ENCODE measurements at regions not wholly inside any gene's neighbourhood (a gene's known extent, or its start where the extent isn't known, plus 50 kb on each side); places are given as distances from the start of the nearest gene placed in this dataset.

- Histone ChIP-seq H3K9me3 (peaks cover 18% of the 10 kb centered on the region), H3K79me2 (ENCODE audit: insufficient read depth) (no peaks in the 10 kb centered on the region), H3K9ac (no peak overlapping the region), H2AFZ (ENCODE audit: low read depth) (no peak overlapping the region), H3F3A (replicated peaks; ENCODE audit: insufficient read depth) (peaks cover 3% of the 10 kb centered on the region), H3K4me2 (no peak overlapping the region), H3K4me1 (ENCODE audit: control insufficient read depth in 1 of 2, insufficient read depth in 2 of 2, low read depth in 1 of 2, low read length in 1 of 2) (no peaks in the 10 kb centered on the region; a peak in 1 of 4 replicates), H3K27ac (ENCODE audit: low read depth in 2 of 2, low read length in 1 of 2) (no peak overlapping the region), H3K4me3 (ENCODE audit: low read depth in 2 of 2, low read length in 1 of 2) (no peak overlapping the region), H4K20me1 (ENCODE audit: insufficient read depth) (no peaks in the 10 kb centered on the region), H3K9me2 (no peaks in the 10 kb centered on the region), H3K36me3 (replicated peaks in 1 of 2; ENCODE audit: control insufficient read depth in 1 of 2, insufficient read depth in 2 of 2, low read length in 1 of 2) (no peaks in the 10 kb centered on the region), H3K27me3 (ENCODE audit: insufficient read depth) (no peaks in the 10 kb centered on the region)
- CTCF ChIA-PET = interaction anchor here (0.6 to 2.3 kb wide), 5 partner anchors 11 to 137 kb away, joined by 3 to 15 read pairs (median 8); no protein-coding TSS in a partner anchor
- DNase-seq = no peak
- POLR2A ChIA-PET = no interaction called here
- WGBS (ENCODE audit: low lambda C conversion rate) = 48% methylated on average over 3 of the region's 10 CpGs
- TF ChIP-seq MEF2A (IDR thresholded peaks at IDR 0.05; ENCODE audit: borderline replicate concordance, low read depth) = no peak
- TF ChIP-seq GABPA (IDR thresholded peaks at IDR 0.05; ENCODE audit: low read depth) = no peak
- no peak for TF ChIP-seq YY1 (IDR thresholded peaks at IDR 0.05; ENCODE audit: low read depth)
- TF ChIP-seq FOXM1 (IDR thresholded peaks at IDR 0.05; ENCODE audit: low read depth) = no peak
- TF ChIP-seq JUND (IDR thresholded peaks at IDR 0.05) = no peak
- no peak for TF ChIP-seq EP300 (IDR thresholded peaks at IDR 0.05; ENCODE audit: borderline replicate concordance in 1 of 2, low read depth in 1 of 2, low read length in 1 of 2)
- no peak for TF ChIP-seq PBX3 (IDR thresholded peaks at IDR 0.05)
- TF ChIP-seq REST (IDR thresholded peaks at IDR 0.05; ENCODE audit: low read depth, low read length) = no peak
- no peak for TF ChIP-seq TEAD4 (IDR thresholded peaks at IDR 0.05; ENCODE audit: borderline replicate concordance, insufficient read depth)
- TF ChIP-seq RXRA (IDR thresholded peaks at IDR 0.05; ENCODE audit: borderline replicate concordance, low read depth) = no peak
- TF ChIP-seq TCF12 (IDR thresholded peaks at IDR 0.05) = no peak
- TF ChIP-seq CTCF (IDR thresholded peaks at IDR 0.05) = no peak
- no peak for TF ChIP-seq USF2 (IDR thresholded peaks at IDR 0.05; ENCODE audit: borderline replicate concordance, low read depth, low read length)
- TF ChIP-seq IRF3 (IDR thresholded peaks at IDR 0.05; ENCODE audit: low read depth, low read length) = no peak
- no peak for TF ChIP-seq NFIC (IDR thresholded peaks at IDR 0.05; ENCODE audit: borderline replicate concordance)
- no peak for TF ChIP-seq SMC3 (IDR thresholded peaks at IDR 0.05; ENCODE audit: low read depth, low read length)
- no peak for TF ChIP-seq CHD2 (IDR thresholded peaks at IDR 0.05; ENCODE audit: low read length, partially characterized antibody)
- no peak for TF ChIP-seq EZH2phosphoT487 (IDR thresholded peaks at IDR 0.05; ENCODE audit: borderline replicate concordance, low read depth)
- TF ChIP-seq ELF1 (IDR thresholded peaks at IDR 0.05) = no peak
- TF ChIP-seq ZBTB33 (IDR thresholded peaks at IDR 0.05; ENCODE audit: borderline replicate concordance, low read depth) = no peak
Observed at GRCh38 chr2:525611-526010, 151.6 kb downstream of the TMEM18 start.
